BJ (cell line): ENCODE measurements at regions not wholly inside any gene's neighbourhood (a gene's known extent, or its start where the extent isn't known, plus 50 kb on each side); places are given as distances from the start of the nearest gene placed in this dataset.

Source experiments
- CTCF ChIA-PET: fragments of 350-600 bp; formaldehyde crosslinking; extraction: SDS; loops from one replicate; lab custom pipeline; 2021; ENCODE audit warnings: antibody characterized with exemption, inconsistent platforms; lab: Yijun Ruan, JAX
- POLR2A ChIA-PET: fragments of 300-600 bp; sonication (Branson Sonifier 250); formaldehyde crosslinking; extraction: SDS; loops from one replicate; lab custom pipeline; 2021; ENCODE audit warnings: antibody characterized with exemption; lab: Charles Lee
- DNase-seq: peaks from one replicate; pipeline ENCODE4 v3.0.0-alpha.2; 2011; ENCODE audit warnings: low read depth
- H3K27me3 ChIP-seq: 2 replicates; pipeline ENCODE4 v1.6.0; 2011; ENCODE audit warnings: low read length; ENCODE audit not compliant: control insufficient read depth, insufficient read depth
- H3K36me3 ChIP-seq: 2 replicates; pipeline ENCODE4 v1.5.1; 2011; ENCODE audit warnings: low read length; ENCODE audit not compliant: control insufficient read depth, insufficient read depth
- H3K4me3 ChIP-seq: 2 replicates; pipeline ENCODE4 v1.5.1; 2011; ENCODE audit warnings: low read depth, mild to moderate bottlenecking, control low read depth, low read length
- TF ChIP-seq, protein P1 (sequence below): IDR thresholded peaks from 2 replicates; pipeline ENCODE4 v1.5.1; 2011; ENCODE audit warnings: low read depth, mild to moderate bottlenecking, control low read depth, inconsistent platforms, low read length, moderate library complexity; ENCODE audit not compliant: insufficient read depth

GRCh38 chr4:150006197-150006596, 72.0 kb upstream of the DCLK2 start:
- Histone ChIP-seq H3K36me3 (no peaks in the 10 kb centered on the region), H3K27me3 (no peaks in the 10 kb centered on the region), H3K4me3 (no peak overlapping the region)
- ChIA-PET POLR2A (no interaction called here), CTCF (interaction anchor here (0.9 to 5.2 kb wide), 5 partner anchors 72 to 237 kb away, joined by 3 to 24 read pairs (median 7); partner anchors contain the start of gene DCLK2)
- TF ChIP-seq, protein P1, sequence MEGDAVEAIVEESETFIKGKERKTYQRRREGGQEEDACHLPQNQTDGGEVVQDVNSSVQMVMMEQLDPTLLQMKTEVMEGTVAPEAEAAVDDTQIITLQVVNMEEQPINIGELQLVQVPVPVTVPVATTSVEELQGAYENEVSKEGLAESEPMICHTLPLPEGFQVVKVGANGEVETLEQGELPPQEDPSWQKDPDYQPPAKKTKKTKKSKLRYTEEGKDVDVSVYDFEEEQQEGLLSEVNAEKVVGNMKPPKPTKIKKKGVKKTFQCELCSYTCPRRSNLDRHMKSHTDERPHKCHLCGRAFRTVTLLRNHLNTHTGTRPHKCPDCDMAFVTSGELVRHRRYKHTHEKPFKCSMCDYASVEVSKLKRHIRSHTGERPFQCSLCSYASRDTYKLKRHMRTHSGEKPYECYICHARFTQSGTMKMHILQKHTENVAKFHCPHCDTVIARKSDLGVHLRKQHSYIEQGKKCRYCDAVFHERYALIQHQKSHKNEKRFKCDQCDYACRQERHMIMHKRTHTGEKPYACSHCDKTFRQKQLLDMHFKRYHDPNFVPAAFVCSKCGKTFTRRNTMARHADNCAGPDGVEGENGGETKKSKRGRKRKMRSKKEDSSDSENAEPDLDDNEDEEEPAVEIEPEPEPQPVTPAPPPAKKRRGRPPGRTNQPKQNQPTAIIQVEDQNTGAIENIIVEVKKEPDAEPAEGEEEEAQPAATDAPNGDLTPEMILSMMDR, result no peak
- no peak for DNase-seq

GRCh38 chr4:150007512-150007911, 70.7 kb upstream of the DCLK2 start:
- CTCF ChIA-PET, result interaction anchor here (0.8 to 5.2 kb wide), 5 partner anchors 71 to 239 kb away, joined by 4 to 24 read pairs (median 4); partner anchors contain the start of gene DCLK2
- TF ChIP-seq, protein P1, result no peak
- peak; percentile 90 for DNase-seq

DNA sequence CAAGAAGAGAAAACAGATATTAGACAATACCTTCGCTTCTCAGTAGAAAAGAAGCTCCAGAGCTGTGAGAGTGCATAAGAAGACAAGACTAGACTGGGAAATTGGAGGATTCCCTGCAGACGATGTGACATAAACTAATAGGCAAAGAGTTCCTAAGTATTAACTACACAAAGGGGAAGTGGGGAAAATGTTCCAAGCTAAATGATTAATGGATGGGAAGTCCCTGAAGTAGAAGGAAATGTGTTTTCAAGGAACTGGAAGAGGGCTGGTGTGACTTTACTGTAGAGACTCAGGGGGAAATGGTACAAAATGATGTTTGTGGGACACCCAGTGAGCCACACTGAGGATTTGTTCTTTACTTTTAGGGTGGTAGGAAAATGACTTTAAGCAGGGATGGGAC, 69.7 kb upstream of the DCLK2 start:
- Histone ChIP-seq H3K27me3 (no peaks in the 10 kb centered on the region), H3K4me3 (no peak overlapping the region), H3K36me3 (no peaks in the 10 kb centered on the region)
- ChIA-PET POLR2A (no interaction called here), CTCF (interaction anchor here (0.9 to 5.2 kb wide), 4 partner anchors 26 to 235 kb away, joined by 3 to 24 read pairs (median 12); partner anchors contain the start of gene DCLK2)
- no peak for DNase-seq
- TF ChIP-seq, protein P1, result no peak

More at GRCh38 chr4:150007512-150007911, 70.7 kb upstream of the DCLK2 start:
- Histone ChIP-seq H3K4me3 (no peak overlapping the region), H3K27me3 (no peaks in the 10 kb centered on the region), H3K36me3 (no peaks in the 10 kb centered on the region)
- POLR2A ChIA-PET, result interaction anchor here (0.6 to 1.2 kb wide), 4 partner anchors 30 to 239 kb away, joined by 3 to 9 read pairs (median 4); no protein-coding TSS in a partner anchor

GRCh38 chr4:150009533-150009932, 68.7 kb upstream of the DCLK2 start:
- POLR2A ChIA-PET, result no interaction called here
- no peaks in the 10 kb centered on the region for H3K27me3 ChIP-seq
- TF ChIP-seq, protein P1, result no peak
- no peak overlapping the region for H3K4me3 ChIP-seq
- H3K36me3 ChIP-seq, result no peaks in the 10 kb centered on the region
- CTCF ChIA-PET, result interaction anchor here (0.7 to 5.2 kb wide), 11 partner anchors 9 to 234 kb away, joined by 3 to 24 read pairs (median 4); partner anchors contain the start of gene DCLK2
- DNase-seq, result no peak

GRCh38 chr4:150010525-150011126, 67.6 kb upstream of the DCLK2 start:
- TF ChIP-seq, protein P1, result peak; percentile 58
- POLR2A ChIA-PET, result interaction anchor here (0.6 kb wide), 1 partner anchor 250 kb away, joined by 3 read pairs; no protein-coding TSS in a partner anchor
- Histone ChIP-seq H3K4me3 (no peak overlapping the region), H3K27me3 (no peaks in the 10 kb centered on the region), H3K36me3 (no peaks in the 10 kb centered on the region)
- no peak for DNase-seq
- CTCF ChIA-PET, result interaction anchor here (0.6 to 5.2 kb wide), 16 partner anchors 8 to 879 kb away, joined by 3 to 24 read pairs (median 4); partner anchors contain the start of gene DCLK2
